ENCODE measurements at regions not wholly inside any gene's neighbourhood (a gene's known extent, or its start where the extent isn't known, plus 50 kb on each side); places are given as distances from the start of the nearest gene placed in this dataset.

GRCh38 chr20:12337601-12338000, 419.9 kb downstream of the BTBD3 start:
- Mint-ChIP-seq H3K27me3 (ENCODE audit: low read depth) (no peaks in the 10 kb centered on the region), H3K9me3 (peaks cover 3% of the 10 kb centered on the region)
- TF ChIP-seq CTCF (conservative IDR thresholded peaks at IDR 0.05), result no peak

GRCh38 chr20:12345978-12346377, 428.3 kb downstream of the BTBD3 start:
- Mint-ChIP-seq H3K27me3 (ENCODE audit: low read depth) (no peaks in the 10 kb centered on the region), H3K27ac (ENCODE audit: unreplicated experiment) (no peak overlapping the region), H3K36me3 (ENCODE audit: low read depth) (no peaks in the 10 kb centered on the region), H3K9me3 (peaks cover 2% of the 10 kb centered on the region), H3K4me1 (peaks cover 14% of the 10 kb centered on the region), H3K4me3 (no peak overlapping the region)
- TF ChIP-seq CTCF (conservative IDR thresholded peaks at IDR 0.05), result no peak
- no peak for DNase-seq (ENCODE audit: low read depth, low spot score)

More at GRCh38 chr20:12337601-12338000, 419.9 kb downstream of the BTBD3 start:
- no peaks in the 10 kb centered on the region for H3K4me1 Mint-ChIP-seq
- H3K4me3 Mint-ChIP-seq, result no peak overlapping the region
- no peak for DNase-seq (ENCODE audit: low read depth, low spot score)
- no peaks in the 10 kb centered on the region for H3K36me3 Mint-ChIP-seq (ENCODE audit: low read depth)
- no peak overlapping the region for H3K27ac Mint-ChIP-seq (ENCODE audit: unreplicated experiment)

- H3K4me1 Mint-ChIP-seq, result peaks cover 21% of the 10 kb centered on the region
- DNase-seq (ENCODE audit: low read depth, low spot score), result no peak
- no peak overlapping the region for H3K27ac Mint-ChIP-seq (ENCODE audit: unreplicated experiment)
- no peak for TF ChIP-seq CTCF (conservative IDR thresholded peaks at IDR 0.05)
- no peaks in the 10 kb centered on the region for H3K27me3 Mint-ChIP-seq (ENCODE audit: low read depth)
- H3K4me3 Mint-ChIP-seq, result no peak overlapping the region
- peaks cover 9% of the 10 kb centered on the region for H3K9me3 Mint-ChIP-seq
- no peaks in the 10 kb centered on the region for H3K36me3 Mint-ChIP-seq (ENCODE audit: low read depth)
Observed at GRCh38 chr20:12353842-12354241, 436.1 kb downstream of the BTBD3 start.

GRCh38 chr20:12354725-12355124, 437.0 kb downstream of the BTBD3 start:
- DNase-seq (ENCODE audit: low read depth, low spot score), result no peak
- Mint-ChIP-seq H3K4me3 (no peak overlapping the region), H3K27me3 (ENCODE audit: low read depth) (no peaks in the 10 kb centered on the region), H3K36me3 (ENCODE audit: low read depth) (no peaks in the 10 kb centered on the region), H3K27ac (ENCODE audit: unreplicated experiment) (no peak overlapping the region), H3K4me1 (peaks cover 16% of the 10 kb centered on the region), H3K9me3 (peaks cover 9% of the 10 kb centered on the region)
- TF ChIP-seq CTCF (conservative IDR thresholded peaks at IDR 0.05), result no peak

- peaks cover 9% of the 10 kb centered on the region for H3K9me3 Mint-ChIP-seq
- H3K27me3 Mint-ChIP-seq (ENCODE audit: low read depth), result no peaks in the 10 kb centered on the region
- H3K27ac Mint-ChIP-seq (ENCODE audit: unreplicated experiment), result no peak overlapping the region
- TF ChIP-seq CTCF (conservative IDR thresholded peaks at IDR 0.05), result no peak
- peaks cover 12% of the 10 kb centered on the region for H3K4me1 Mint-ChIP-seq
- no peak for DNase-seq (ENCODE audit: low read depth, low spot score)
- H3K4me3 Mint-ChIP-seq, result no peak overlapping the region
- no peaks in the 10 kb centered on the region for H3K36me3 Mint-ChIP-seq (ENCODE audit: low read depth)
Observed at GRCh38 chr20:12355185-12355584, 437.5 kb downstream of the BTBD3 start.

Data from neural crest cell (in vitro differentiated cells).